ENCODE measurements at regions not wholly inside any gene's neighbourhood (a gene's known extent, or its start where the extent isn't known, plus 50 kb on each side); places are given as distances from the start of the nearest gene placed in this dataset.

DNA sequence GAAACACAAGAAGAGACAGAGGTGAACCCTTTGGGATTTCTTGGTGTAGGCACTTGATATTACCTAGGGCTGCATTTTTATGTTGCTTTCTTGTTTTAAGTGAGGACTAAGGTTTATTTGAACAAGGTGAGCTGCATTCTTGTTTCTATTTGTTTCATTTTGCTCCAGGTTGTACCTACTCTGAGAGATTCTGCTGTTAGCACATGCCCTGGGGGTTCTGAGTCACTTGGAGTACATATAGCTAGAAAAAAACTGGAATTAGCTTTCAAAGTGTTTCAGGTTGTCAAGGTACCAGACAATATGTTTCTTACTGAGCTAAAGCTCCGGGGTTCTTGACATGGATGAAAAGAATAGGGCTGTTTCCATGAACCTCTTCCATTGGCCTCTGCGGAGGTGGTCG, 299.4 kb downstream of the ICE1 start:
- TF ChIP-seq YY1 (IDR thresholded peaks at IDR 0.05; ENCODE audit: low read depth) = no peak

DNA sequence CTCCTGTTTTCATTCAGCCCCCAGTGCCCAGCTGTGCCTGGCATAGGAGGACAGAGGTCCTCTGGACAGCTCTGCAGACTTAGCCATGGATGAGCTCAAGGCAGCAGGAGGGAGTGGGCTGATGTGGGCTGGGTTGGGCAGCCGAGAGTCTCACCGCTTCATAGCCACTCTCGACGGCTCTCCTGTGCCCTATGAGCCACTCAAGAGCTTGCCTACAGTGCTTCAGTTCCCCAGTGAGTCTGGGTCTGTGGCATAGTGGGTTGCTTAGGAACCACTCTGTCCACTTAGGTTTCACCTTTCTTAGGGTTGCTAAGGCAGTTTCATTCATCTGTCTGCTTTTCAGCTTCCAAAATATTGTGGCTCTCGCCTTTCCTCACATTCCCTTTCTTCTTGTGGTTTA, 296.8 kb downstream of the ICE1 start:
- TF ChIP-seq, protein P1, sequence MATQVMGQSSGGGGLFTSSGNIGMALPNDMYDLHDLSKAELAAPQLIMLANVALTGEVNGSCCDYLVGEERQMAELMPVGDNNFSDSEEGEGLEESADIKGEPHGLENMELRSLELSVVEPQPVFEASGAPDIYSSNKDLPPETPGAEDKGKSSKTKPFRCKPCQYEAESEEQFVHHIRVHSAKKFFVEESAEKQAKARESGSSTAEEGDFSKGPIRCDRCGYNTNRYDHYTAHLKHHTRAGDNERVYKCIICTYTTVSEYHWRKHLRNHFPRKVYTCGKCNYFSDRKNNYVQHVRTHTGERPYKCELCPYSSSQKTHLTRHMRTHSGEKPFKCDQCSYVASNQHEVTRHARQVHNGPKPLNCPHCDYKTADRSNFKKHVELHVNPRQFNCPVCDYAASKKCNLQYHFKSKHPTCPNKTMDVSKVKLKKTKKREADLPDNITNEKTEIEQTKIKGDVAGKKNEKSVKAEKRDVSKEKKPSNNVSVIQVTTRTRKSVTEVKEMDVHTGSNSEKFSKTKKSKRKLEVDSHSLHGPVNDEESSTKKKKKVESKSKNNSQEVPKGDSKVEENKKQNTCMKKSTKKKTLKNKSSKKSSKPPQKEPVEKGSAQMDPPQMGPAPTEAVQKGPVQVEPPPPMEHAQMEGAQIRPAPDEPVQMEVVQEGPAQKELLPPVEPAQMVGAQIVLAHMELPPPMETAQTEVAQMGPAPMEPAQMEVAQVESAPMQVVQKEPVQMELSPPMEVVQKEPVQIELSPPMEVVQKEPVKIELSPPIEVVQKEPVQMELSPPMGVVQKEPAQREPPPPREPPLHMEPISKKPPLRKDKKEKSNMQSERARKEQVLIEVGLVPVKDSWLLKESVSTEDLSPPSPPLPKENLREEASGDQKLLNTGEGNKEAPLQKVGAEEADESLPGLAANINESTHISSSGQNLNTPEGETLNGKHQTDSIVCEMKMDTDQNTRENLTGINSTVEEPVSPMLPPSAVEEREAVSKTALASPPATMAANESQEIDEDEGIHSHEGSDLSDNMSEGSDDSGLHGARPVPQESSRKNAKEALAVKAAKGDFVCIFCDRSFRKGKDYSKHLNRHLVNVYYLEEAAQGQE (IDR thresholded peaks at IDR 0.05; ENCODE audit: low read depth) = no peak
- TF ChIP-seq, protein P2, sequence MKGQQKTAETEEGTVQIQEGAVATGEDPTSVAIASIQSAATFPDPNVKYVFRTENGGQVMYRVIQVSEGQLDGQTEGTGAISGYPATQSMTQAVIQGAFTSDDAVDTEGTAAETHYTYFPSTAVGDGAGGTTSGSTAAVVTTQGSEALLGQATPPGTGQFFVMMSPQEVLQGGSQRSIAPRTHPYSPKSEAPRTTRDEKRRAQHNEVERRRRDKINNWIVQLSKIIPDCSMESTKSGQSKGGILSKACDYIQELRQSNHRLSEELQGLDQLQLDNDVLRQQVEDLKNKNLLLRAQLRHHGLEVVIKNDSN (IDR thresholded peaks at IDR 0.05) = no peak
- no peak for TF ChIP-seq NFIC (IDR thresholded peaks at IDR 0.05)
- TF ChIP-seq RAD21 (IDR thresholded peaks at IDR 0.05; ENCODE audit: low read depth) = no peak
- no peak for TF ChIP-seq CREB1 (IDR thresholded peaks at IDR 0.05; ENCODE audit: low read depth)
- TF ChIP-seq, protein P3, sequence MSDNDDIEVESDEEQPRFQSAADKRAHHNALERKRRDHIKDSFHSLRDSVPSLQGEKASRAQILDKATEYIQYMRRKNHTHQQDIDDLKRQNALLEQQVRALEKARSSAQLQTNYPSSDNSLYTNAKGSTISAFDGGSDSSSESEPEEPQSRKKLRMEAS (IDR thresholded peaks at IDR 0.05) = no peak
- no peak for TF ChIP-seq EP300 (IDR thresholded peaks at IDR 0.05; ENCODE audit: borderline replicate concordance)

DNA sequence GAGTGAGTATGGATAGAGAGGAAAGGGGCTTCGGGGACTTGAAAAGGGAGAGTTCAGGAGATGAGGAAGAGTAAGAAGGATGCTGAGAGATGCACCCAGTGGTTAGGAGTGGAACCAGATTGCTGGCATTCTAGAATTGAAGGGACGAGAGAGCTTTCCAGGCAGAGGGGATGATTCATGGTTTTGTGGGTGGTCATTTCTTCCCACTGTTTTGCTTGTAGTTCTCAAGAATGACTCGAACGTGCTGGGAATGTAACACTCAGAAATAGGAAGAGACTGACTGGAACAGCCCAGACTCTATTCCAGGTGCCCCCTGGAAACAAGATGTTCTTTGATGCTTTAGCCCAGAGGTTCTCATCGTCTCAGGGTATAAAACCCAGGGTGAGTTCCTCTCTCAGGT, 294.2 kb downstream of the ICE1 start:
- TF ChIP-seq, protein P1 (IDR thresholded peaks at IDR 0.05; ENCODE audit: low read depth) = no peak
- no peak for TF ChIP-seq YY1 (IDR thresholded peaks at IDR 0.05; ENCODE audit: low read depth)
- no peak for TF ChIP-seq FOXM1 (IDR thresholded peaks at IDR 0.05; ENCODE audit: borderline replicate concordance, low read depth)
- no peak for TF ChIP-seq EP300 (IDR thresholded peaks at IDR 0.05; ENCODE audit: borderline replicate concordance)
- no peak for TF ChIP-seq TCF12 (IDR thresholded peaks at IDR 0.05; ENCODE audit: low read depth)
- no peak for TF ChIP-seq TAF1 (IDR thresholded peaks at IDR 0.05; ENCODE audit: low read depth)
- TF ChIP-seq EGR1 (IDR thresholded peaks at IDR 0.05) = no peak
- no peak for TF ChIP-seq RAD21 (IDR thresholded peaks at IDR 0.05; ENCODE audit: low read depth)
- no peak for TF ChIP-seq ZBTB7A (IDR thresholded peaks at IDR 0.05; ENCODE audit: low read depth)
- TF ChIP-seq CREB1 (IDR thresholded peaks at IDR 0.05; ENCODE audit: low read depth) = no peak
- no peak for TF ChIP-seq CEBPB (IDR thresholded peaks at IDR 0.05)
- TF ChIP-seq, protein P3 (IDR thresholded peaks at IDR 0.05) = no peak
- no peak for TF ChIP-seq TEAD4 (IDR thresholded peaks at IDR 0.05)
- TF ChIP-seq, protein P2 (IDR thresholded peaks at IDR 0.05) = no peak
- no peak for TF ChIP-seq NFIC (IDR thresholded peaks at IDR 0.05)

DNA sequence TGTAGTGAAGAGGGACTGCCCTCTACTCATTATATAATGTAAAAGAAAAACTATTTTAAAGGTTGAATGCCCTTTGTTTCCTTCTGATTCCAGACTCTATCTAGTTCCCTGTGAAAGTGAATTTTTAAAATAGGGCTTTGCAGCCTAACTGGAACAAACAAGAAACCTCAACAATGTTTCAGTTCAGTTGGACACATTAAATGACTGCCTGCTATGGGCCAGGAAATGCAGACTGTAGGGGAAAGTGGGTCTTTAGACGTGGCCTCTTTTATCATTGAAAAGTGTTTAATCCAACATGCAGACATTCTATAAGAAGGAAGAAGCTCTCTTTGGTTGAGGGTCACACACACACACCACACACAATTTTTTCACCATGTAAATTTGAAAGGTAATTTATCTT, 289.1 kb downstream of the ICE1 start:
- TF ChIP-seq TAF1 (IDR thresholded peaks at IDR 0.05; ENCODE audit: low read depth) (no peak), YY1 (IDR thresholded peaks at IDR 0.05; ENCODE audit: low read depth) (no peak), TEAD4 (IDR thresholded peaks at IDR 0.05) (no peak), ZBTB7A (IDR thresholded peaks at IDR 0.05; ENCODE audit: low read depth) (no peak), EGR1 (IDR thresholded peaks at IDR 0.05) (no peak), TCF12 (IDR thresholded peaks at IDR 0.05; ENCODE audit: low read depth) (no peak), CEBPB (IDR thresholded peaks at IDR 0.05) (no peak), EP300 (IDR thresholded peaks at IDR 0.05; ENCODE audit: borderline replicate concordance) (no peak), RAD21 (IDR thresholded peaks at IDR 0.05; ENCODE audit: low read depth) (no peak), FOXM1 (IDR thresholded peaks at IDR 0.05; ENCODE audit: borderline replicate concordance, low read depth) (no peak), NFIC (IDR thresholded peaks at IDR 0.05) (no peak)
- TF ChIP-seq, protein P2 (IDR thresholded peaks at IDR 0.05) = no peak
- TF ChIP-seq, protein P3 (IDR thresholded peaks at IDR 0.05) = no peak
- TF ChIP-seq, protein P1 (IDR thresholded peaks at IDR 0.05; ENCODE audit: low read depth) = no peak
